Mucosa of descending colon (tissue), 3 donors: ENCODE measurements at regions not wholly inside any gene's neighbourhood (a gene's known extent, or its start where the extent isn't known, plus 50 kb on each side); places are given as distances from the start of the nearest gene placed in this dataset.

Experiments
- ATAC-seq: fragments of 200-7000 bp; cut with Tn5 transposase; one replicate; pipeline ENCODE4 v1.9.1; 2020; ENCODE audit warnings: mild to moderate bottlenecking, moderate library complexity
- DNase-seq, 3 donors: peaks; one replicate each; pipeline ENCODE4 v3.0.0-alpha.2; 2020
- H3K36me3 ChIP-seq: fragments of 200-600 bp; one replicate; pipeline ENCODE4 v1.8.0; 2021; ENCODE audit warnings: low read depth, mild to moderate bottlenecking
- H3K4me1 ChIP-seq: fragments of 200-600 bp; one replicate; pipeline ENCODE4 v1.8.0; 2021; ENCODE audit warnings: low read depth, mild to moderate bottlenecking
- H3K4me3 ChIP-seq: fragments of 200-600 bp; one replicate; pipeline ENCODE4 v1.8.0; 2021; ENCODE audit warnings: mild to moderate bottlenecking
- H3K9me3 ChIP-seq: fragments of 200-600 bp; one replicate; pipeline ENCODE4 v1.8.0; 2021; ENCODE audit warnings: mild to moderate bottlenecking
- intact Hi-C, 2 donors: fragments of 100-400 bp; cut with DNase I in 1 of 2; cut with micrococcal nuclease in 1 of 2; formaldehyde crosslinking; loops; one replicate each; pipeline versions ENCODE4 v1.11.0 to v1.11.1; 2022; cut with DNase I, micrococcal nuclease
- TF ChIP-seq, protein P1 (sequence below): fragments of 200-600 bp; IDR thresholded peaks from one replicate; pipeline ENCODE4 v1.8.0; 2022; ENCODE audit warnings: antibody characterized with exemption, mild to moderate bottlenecking
- donor health status: DM: no; HTN: no; CAD: no; lungs with moderate emphysema.
- donor health status: DM: no; HTN: no; CAD: no.
- donor health status: DM: no; HTN: yes; CAD: no.

GRCh38 chr16:85344502-85345128 lies 232.3 kb upstream of the CIBAR2 start:
- intact Hi-C loops = no loop called here
- DNase-seq (no peak), ATAC-seq (no peak)
- Histone ChIP-seq H3K4me3 (no peak overlapping the region), H3K4me1 (no peaks in the 10 kb centered on the region), H3K9me3 (no peaks in the 10 kb centered on the region), H3K36me3 (no peaks in the 10 kb centered on the region)
- TF ChIP-seq, protein P1, sequence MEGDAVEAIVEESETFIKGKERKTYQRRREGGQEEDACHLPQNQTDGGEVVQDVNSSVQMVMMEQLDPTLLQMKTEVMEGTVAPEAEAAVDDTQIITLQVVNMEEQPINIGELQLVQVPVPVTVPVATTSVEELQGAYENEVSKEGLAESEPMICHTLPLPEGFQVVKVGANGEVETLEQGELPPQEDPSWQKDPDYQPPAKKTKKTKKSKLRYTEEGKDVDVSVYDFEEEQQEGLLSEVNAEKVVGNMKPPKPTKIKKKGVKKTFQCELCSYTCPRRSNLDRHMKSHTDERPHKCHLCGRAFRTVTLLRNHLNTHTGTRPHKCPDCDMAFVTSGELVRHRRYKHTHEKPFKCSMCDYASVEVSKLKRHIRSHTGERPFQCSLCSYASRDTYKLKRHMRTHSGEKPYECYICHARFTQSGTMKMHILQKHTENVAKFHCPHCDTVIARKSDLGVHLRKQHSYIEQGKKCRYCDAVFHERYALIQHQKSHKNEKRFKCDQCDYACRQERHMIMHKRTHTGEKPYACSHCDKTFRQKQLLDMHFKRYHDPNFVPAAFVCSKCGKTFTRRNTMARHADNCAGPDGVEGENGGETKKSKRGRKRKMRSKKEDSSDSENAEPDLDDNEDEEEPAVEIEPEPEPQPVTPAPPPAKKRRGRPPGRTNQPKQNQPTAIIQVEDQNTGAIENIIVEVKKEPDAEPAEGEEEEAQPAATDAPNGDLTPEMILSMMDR = no peak

DNA sequence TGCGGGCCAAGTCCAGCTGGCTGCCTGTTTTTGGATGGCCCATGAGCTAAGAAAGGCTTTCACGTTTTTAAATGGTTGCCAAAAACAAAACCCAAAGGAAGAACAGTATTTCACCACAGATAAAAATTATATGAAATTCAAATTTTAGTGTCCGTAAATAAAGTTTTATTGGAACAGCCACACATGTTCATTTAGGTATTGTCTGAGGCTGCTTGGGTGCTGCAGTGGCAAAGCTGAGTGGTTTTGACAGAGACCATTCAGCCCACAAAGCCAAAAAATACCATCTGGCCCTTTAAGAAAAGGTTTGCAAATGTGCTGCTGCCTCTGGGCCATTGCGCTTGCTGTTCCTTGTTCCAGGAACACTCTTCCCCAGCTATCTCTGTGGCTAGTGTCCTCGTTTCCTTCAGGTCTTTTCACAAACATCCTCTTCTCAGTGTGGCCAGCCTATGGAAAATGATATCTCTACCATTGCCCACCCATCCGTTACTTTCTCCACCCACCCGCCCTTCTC lies 232.9 kb upstream of the CIBAR2 start:
- ATAC-seq = no peak
- Histone ChIP-seq H3K36me3 (no peaks in the 10 kb centered on the region), H3K9me3 (no peaks in the 10 kb centered on the region), H3K4me3 (no peak overlapping the region), H3K4me1 (no peaks in the 10 kb centered on the region)
- intact Hi-C loops = no loop called here
- no peak for DNase-seq
- TF ChIP-seq, protein P1 = no peak

- H3K36me3 ChIP-seq = no peaks in the 10 kb centered on the region
- no peak overlapping the region for H3K4me3 ChIP-seq
- no peaks in the 10 kb centered on the region for H3K4me1 ChIP-seq
- TF ChIP-seq, protein P1 = no peak
- DNase-seq (no peak), ATAC-seq (no peak)
- no peaks in the 10 kb centered on the region for H3K9me3 ChIP-seq
- intact Hi-C loops = no loop called here
These were observed 234.3 kb upstream of the CIBAR2 start for GRCh38 chr16:85346404-85347212.

GRCh38 chr16:85347213-85347591 lies 234.9 kb upstream of the CIBAR2 start:
- DNase-seq (peak in 2 of 3 donors; percentile 44 to 64), ATAC-seq (peak; percentile 53)
- Histone ChIP-seq H3K4me3 (no peak overlapping the region), H3K4me1 (no peaks in the 10 kb centered on the region), H3K36me3 (no peaks in the 10 kb centered on the region), H3K9me3 (no peaks in the 10 kb centered on the region)
- intact Hi-C loops = no loop called here
- TF ChIP-seq, protein P1 = no peak

DNA sequence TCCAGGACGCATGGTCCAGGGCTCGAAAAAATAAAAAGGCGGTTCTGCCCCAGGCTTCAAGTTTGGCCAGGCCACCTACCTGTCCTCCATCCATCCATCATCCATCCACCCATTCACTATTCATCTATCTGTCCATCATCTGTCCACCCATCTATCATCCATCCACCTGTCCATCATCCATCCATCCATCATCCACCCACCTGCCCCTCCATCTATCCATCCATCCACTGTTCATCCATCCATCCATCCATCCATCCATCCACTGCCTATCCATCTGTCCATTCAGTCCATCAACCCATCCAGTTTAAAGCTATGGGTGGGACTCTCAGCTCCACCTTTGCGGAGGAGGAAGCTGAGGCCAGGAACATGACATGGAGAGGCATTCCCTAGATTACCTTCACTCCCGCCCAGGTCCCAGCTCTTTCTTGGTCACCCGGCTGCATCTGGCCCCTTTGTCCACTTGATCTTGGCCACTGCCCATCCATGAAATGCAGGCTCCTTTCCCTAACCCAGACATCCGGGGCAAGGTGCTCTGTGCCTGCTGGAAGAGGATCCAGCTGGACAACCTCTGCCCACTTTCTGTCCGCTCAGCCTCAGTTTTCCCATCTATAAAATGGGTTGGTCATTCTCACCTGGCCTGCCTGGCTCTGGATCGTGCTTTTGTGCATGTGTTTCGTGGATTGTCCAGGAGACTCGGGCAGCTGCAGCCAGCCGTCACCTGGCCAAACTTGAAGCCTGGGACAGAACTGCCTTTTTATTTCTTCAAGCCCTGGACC lies 236.0 kb upstream of the CIBAR2 start:
- DNase-seq = no peak
- TF ChIP-seq, protein P1 = no peak
- Histone ChIP-seq H3K9me3 (no peaks in the 10 kb centered on the region), H3K36me3 (no peaks in the 10 kb centered on the region), H3K4me3 (no peak overlapping the region), H3K4me1 (no peaks in the 10 kb centered on the region)
- ATAC-seq = no peak
- intact Hi-C loops = no loop called here
